Activated naive CD8-positive, alpha-beta T cell treated with anti-CD3 and anti-CD28 coated beads, Interleukin-2, amount 10 ng/mL, durations not matched to agents 7 days and 5 days (primary cell): ENCODE measurements at regions not wholly inside any gene's neighbourhood (a gene's known extent, or its start where the extent isn't known, plus 50 kb on each side); places are given as distances from the start of the nearest gene placed in this dataset.
"Not testable (repeated sequence)": the region's sequence is repeated elsewhere in the genome, so short reads cannot be mapped to it uniquely, and the experiment has no call there.

Experiments used
- ATAC-seq: fragments of 150-1000 bp; cut with Tn5 transposase; one replicate; pipeline ENCODE4 v1.10.0; 2021; ENCODE audit warnings: low read depth, moderate library complexity
- POLR2A ChIA-PET: fragments of 350-600 bp; sonication (Branson Sonifier 250); formaldehyde crosslinking; loops from one replicate; lab custom pipeline; 2021; ENCODE audit warnings: antibody characterized with exemption; lab: Charles Lee
- DNase-seq: peaks from one replicate; pipeline ENCODE4 v3.0.0; 2021
- H3K27ac Mint-ChIP-seq: one replicate; pipeline ENCODE4 v1.8.0; 2022; ENCODE audit warnings: mild to moderate bottlenecking, mixed read lengths
- H3K27me3 Mint-ChIP-seq: one replicate; pipeline ENCODE4 v1.8.0; 2022; ENCODE audit warnings: mild to moderate bottlenecking, moderate library complexity, mixed read lengths
- H3K36me3 Mint-ChIP-seq: one replicate; pipeline ENCODE4 v1.8.0; 2021; ENCODE audit warnings: mild to moderate bottlenecking, mixed read lengths
- H3K4me1 Mint-ChIP-seq: one replicate; pipeline ENCODE4 v1.8.0; 2021; ENCODE audit warnings: mixed read lengths
- H3K4me3 Mint-ChIP-seq: one replicate; pipeline ENCODE4 v1.8.0; 2022; ENCODE audit warnings: mild to moderate bottlenecking, moderate library complexity, mixed read lengths
- H3K9me3 Mint-ChIP-seq: one replicate; pipeline ENCODE4 v1.8.0; 2021; ENCODE audit warnings: mixed read lengths

- Mint-ChIP-seq H3K4me1 (no peaks in the 10 kb centered on the region), H3K4me3 (no peak overlapping the region), H3K27ac (no peak overlapping the region), H3K9me3 (no peaks in the 10 kb centered on the region), H3K36me3 (no peaks in the 10 kb centered on the region), H3K27me3 (no peaks in the 10 kb centered on the region)
- no peak for DNase-seq
- ATAC-seq: no peak
- POLR2A ChIA-PET: no interaction called here
Observed at GRCh38 chr1:196007763-196008162, 600.5 kb downstream of the KCNT2 start.

GRCh38 chr1:196005426-196005825, 602.8 kb downstream of the KCNT2 start:
- H3K4me3 Mint-ChIP-seq: no peak overlapping the region
- POLR2A ChIA-PET: no interaction called here

DNA sequence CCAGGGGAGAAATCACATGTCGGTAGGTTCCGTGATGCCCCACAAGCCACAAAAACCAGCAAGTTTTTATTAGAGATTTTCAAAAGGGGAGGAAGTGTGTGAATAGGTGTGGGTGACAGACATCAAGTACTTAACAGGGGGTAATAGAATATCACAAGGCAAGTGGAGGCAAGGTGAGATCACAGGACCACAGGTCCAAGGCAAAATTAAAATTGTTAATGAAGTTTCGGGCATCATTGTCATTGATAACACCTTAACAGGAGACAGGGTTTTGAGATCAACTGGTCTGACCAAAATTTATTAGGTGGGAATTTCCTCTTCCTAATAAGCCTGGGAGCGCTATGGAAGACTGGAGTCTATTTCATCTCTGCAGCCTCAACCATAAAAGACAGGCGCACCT, 603.9 kb downstream of the KCNT2 start:
- H3K27me3 Mint-ChIP-seq, ATAC-seq, H3K4me3 Mint-ChIP-seq, H3K9me3 Mint-ChIP-seq, H3K4me1 Mint-ChIP-seq, H3K27ac Mint-ChIP-seq, DNase-seq, H3K36me3 Mint-ChIP-seq, POLR2A ChIA-PET: not testable (repeated sequence)

More at GRCh38 chr1:196005426-196005825, 602.8 kb downstream of the KCNT2 start:
- ATAC-seq (no peak), DNase-seq (no peak)
- Mint-ChIP-seq H3K4me1 (no peaks in the 10 kb centered on the region), H3K36me3 (no peaks in the 10 kb centered on the region), H3K9me3 (no peaks in the 10 kb centered on the region), H3K27me3 (no peaks in the 10 kb centered on the region), H3K27ac (no peak overlapping the region)

DNA sequence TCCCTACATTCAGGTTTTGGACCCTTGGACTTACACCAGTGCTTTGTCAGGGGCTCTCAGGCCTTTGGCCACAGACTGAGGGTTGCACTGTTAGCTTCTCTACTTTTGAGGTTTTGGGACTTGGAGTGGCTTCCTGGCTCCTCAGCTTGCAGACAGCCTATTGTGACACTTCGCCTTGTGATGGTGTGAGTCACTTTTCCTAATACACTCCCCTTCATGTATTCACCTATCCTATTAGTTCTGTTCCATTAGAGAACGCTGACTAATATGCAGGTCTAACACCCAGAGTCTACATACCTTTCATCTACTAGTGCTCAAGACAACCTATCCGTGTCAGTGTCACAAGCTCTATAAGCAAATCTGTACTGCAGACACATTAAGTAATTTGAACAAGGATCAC, 605.3 kb downstream of the KCNT2 start:
- H3K27me3 Mint-ChIP-seq: no peaks in the 10 kb centered on the region
- no peaks in the 10 kb centered on the region for H3K4me1 Mint-ChIP-seq
- POLR2A ChIA-PET: no interaction called here
- no peak for DNase-seq
- H3K27ac Mint-ChIP-seq: no peak overlapping the region
- peaks cover 2% of the 10 kb centered on the region for H3K9me3 Mint-ChIP-seq
- ATAC-seq: no peak
- H3K4me3 Mint-ChIP-seq: no peak overlapping the region
- H3K36me3 Mint-ChIP-seq: no peaks in the 10 kb centered on the region

- H3K27me3 Mint-ChIP-seq, H3K36me3 Mint-ChIP-seq, ATAC-seq, DNase-seq, H3K4me1 Mint-ChIP-seq, H3K4me3 Mint-ChIP-seq, POLR2A ChIA-PET, H3K27ac Mint-ChIP-seq, H3K9me3 Mint-ChIP-seq: not testable (repeated sequence)
Observed at GRCh38 chr1:196002296-196002695, 605.9 kb downstream of the KCNT2 start.

DNA sequence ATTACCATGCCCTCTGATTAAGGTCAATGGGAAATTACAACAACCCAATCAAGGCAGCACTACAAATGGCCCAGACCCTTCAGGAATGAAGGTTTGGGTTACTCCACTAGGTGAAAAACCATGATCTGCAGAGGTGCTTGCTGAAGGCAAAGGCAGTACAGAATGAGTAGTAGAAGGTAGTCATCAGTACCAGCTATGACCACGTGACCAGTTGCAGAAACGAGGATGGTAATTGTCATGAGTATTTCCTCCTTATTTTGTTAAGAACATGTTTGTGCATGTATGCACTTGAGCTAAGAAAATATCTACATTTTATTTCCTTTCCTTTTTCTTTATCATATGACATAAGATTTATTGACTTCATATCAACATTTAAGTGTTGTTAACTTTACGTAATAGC, 607.1 kb downstream of the KCNT2 start:
- ATAC-seq: no peak
- Mint-ChIP-seq H3K27ac (no peak overlapping the region), H3K4me1 (no peaks in the 10 kb centered on the region), H3K27me3 (no peaks in the 10 kb centered on the region), H3K4me3 (no peak overlapping the region), H3K36me3 (no peaks in the 10 kb centered on the region), H3K9me3 (peaks cover 2% of the 10 kb centered on the region)
- POLR2A ChIA-PET: no interaction called here
- no peak for DNase-seq

DNA sequence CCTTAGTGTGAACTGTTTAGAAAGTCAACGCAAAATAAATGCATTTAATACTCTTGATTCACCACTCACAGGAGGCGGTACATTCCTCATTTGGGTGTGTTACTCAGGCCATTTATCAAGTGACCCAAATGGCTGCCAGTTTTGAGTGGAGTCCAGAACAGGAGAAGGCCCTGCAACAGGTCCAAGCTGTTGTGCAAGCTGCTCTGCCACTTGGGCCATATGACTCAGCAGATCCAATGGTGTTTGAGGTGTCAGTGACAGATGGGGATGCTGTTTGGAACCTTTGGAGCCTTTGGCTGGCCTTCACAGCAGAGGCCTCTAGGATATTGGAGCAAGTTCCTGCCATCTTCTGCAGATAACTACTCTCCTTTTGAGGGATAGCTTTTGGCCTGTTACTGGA, 609.2 kb downstream of the KCNT2 start:
- Mint-ChIP-seq H3K4me3 (no peak overlapping the region), H3K36me3 (no peaks in the 10 kb centered on the region), H3K9me3 (peaks cover 2% of the 10 kb centered on the region), H3K4me1 (no peaks in the 10 kb centered on the region), H3K27me3 (no peaks in the 10 kb centered on the region), H3K27ac (no peak overlapping the region)
- DNase-seq: no peak
- POLR2A ChIA-PET: no interaction called here
- no peak for ATAC-seq

DNA sequence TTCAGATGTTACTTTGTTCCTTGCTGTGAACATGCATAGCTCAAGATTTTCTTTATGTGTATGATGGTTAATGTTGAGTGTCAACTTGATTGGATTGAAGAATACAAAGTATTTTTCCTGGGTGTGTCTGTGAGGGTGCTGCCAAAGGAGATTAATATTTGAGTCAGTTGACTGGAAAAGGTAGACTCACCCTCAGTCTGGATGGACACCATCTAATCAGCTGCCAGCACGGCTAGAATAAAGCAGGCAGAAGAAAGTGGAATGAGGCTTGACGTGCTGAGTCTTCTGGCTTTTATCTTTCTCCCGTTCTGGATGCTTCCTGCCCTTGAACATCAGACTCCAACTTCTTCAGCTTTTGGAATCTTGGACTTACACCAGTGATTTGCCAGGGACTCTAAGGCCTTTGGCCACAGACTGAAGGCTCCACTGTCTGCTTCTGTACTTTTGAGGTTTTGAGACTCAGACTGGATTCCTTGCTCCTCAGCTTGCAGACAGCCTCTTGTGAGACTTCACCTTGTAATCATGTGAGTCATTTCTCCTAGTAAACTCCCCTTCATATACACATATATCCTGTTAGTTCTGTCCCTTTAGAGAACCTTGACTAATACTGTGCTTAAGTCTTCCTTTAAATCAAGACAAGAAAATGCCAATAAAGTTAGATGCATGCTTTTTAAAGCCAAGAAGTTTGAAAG, 626.6 kb downstream of the KCNT2 start:
- no peaks in the 10 kb centered on the region for H3K36me3 Mint-ChIP-seq
- POLR2A ChIA-PET: no interaction called here
- H3K27me3 Mint-ChIP-seq: no peaks in the 10 kb centered on the region
- no peaks in the 10 kb centered on the region for H3K9me3 Mint-ChIP-seq
- H3K27ac Mint-ChIP-seq: no peak overlapping the region
- no peak overlapping the region for H3K4me3 Mint-ChIP-seq
- no peaks in the 10 kb centered on the region for H3K4me1 Mint-ChIP-seq
- DNase-seq (no peak), ATAC-seq (no peak)

GRCh38 chr1:195979646-195980045, 628.6 kb downstream of the KCNT2 start:
- ATAC-seq: no peak
- no peaks in the 10 kb centered on the region for H3K36me3 Mint-ChIP-seq

GRCh38 chr1:195973311-195973904, 634.8 kb downstream of the KCNT2 start:
- no peaks in the 10 kb centered on the region for H3K4me1 Mint-ChIP-seq
- no peak for ATAC-seq
- POLR2A ChIA-PET: no interaction called here
- no peak for DNase-seq
- H3K27me3 Mint-ChIP-seq: no peaks in the 10 kb centered on the region
- H3K4me3 Mint-ChIP-seq: no peak overlapping the region
- no peaks in the 10 kb centered on the region for H3K36me3 Mint-ChIP-seq
- H3K9me3 Mint-ChIP-seq: no peaks in the 10 kb centered on the region
- no peak overlapping the region for H3K27ac Mint-ChIP-seq

More at GRCh38 chr1:195979646-195980045, 628.6 kb downstream of the KCNT2 start:
- POLR2A ChIA-PET: no interaction called here
- DNase-seq: no peak
- H3K4me1 Mint-ChIP-seq: no peaks in the 10 kb centered on the region
- H3K9me3 Mint-ChIP-seq: no peaks in the 10 kb centered on the region
- no peaks in the 10 kb centered on the region for H3K27me3 Mint-ChIP-seq
- H3K27ac Mint-ChIP-seq: no peak overlapping the region
- H3K4me3 Mint-ChIP-seq: no peak overlapping the region

DNA sequence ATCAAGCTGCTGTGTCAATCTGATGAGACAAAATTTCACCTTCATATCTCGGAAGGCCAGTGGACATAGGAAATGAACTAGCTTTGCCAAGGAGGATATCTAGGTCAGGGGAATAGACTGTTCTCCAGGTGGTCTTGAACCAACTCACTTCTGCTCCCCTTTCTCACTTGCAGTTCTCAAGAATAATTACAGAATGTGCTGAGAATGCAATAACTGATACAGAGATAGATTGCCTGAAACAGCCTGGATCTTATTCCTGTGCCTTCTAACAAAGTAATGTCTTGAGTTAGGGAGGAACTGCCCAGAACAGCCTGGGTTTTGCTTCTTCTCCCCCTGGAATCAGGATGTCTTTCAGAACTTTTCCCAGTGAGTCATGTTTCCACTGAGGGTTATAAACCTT, 636.7 kb downstream of the KCNT2 start:
- Mint-ChIP-seq H3K4me1 (no peaks in the 10 kb centered on the region), H3K27ac (no peak overlapping the region), H3K36me3 (no peaks in the 10 kb centered on the region), H3K9me3 (no peaks in the 10 kb centered on the region), H3K4me3 (no peak overlapping the region), H3K27me3 (no peaks in the 10 kb centered on the region)
- ATAC-seq (no peak), DNase-seq (no peak)
- POLR2A ChIA-PET: no interaction called here

GRCh38 chr1:195970209-195970608, 638.0 kb downstream of the KCNT2 start:
- no peak overlapping the region for H3K27ac Mint-ChIP-seq
- H3K4me3 Mint-ChIP-seq: no peak overlapping the region
- POLR2A ChIA-PET: no interaction called here
- no peaks in the 10 kb centered on the region for H3K4me1 Mint-ChIP-seq
- DNase-seq (no peak), ATAC-seq (no peak)
- no peaks in the 10 kb centered on the region for H3K27me3 Mint-ChIP-seq
- H3K9me3 Mint-ChIP-seq: no peaks in the 10 kb centered on the region
- H3K36me3 Mint-ChIP-seq: no peaks in the 10 kb centered on the region

GRCh38 chr1:195965475-195965874, 642.8 kb downstream of the KCNT2 start:
- H3K4me3 Mint-ChIP-seq: no peak overlapping the region
- H3K27me3 Mint-ChIP-seq: no peaks in the 10 kb centered on the region
- ATAC-seq: no peak

DNA sequence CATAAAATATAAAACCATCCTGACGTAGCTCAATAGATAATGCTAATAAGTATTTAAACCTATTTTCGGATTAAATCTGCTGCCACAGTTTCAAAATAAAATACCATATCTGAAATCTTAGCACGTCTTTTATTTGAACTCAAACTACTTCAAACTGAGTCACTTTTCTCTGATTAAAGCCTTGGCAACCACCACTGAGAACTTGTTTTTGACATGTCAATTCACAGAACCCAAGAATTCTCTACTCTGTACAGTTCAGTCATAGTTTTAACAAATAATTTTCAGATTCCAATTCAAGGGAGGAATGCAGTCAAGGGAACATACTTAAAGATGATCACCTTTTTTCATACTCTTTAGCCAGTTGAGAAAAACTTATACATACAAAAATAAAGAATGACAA, 643.2 kb downstream of the KCNT2 start:
- no peak for ATAC-seq
- POLR2A ChIA-PET: no interaction called here
- H3K4me1 Mint-ChIP-seq: no peaks in the 10 kb centered on the region
- H3K4me3 Mint-ChIP-seq: no peak overlapping the region
- DNase-seq: no peak
- H3K9me3 Mint-ChIP-seq: no peaks in the 10 kb centered on the region
- no peaks in the 10 kb centered on the region for H3K27me3 Mint-ChIP-seq
- H3K27ac Mint-ChIP-seq: no peak overlapping the region
- H3K36me3 Mint-ChIP-seq: no peaks in the 10 kb centered on the region

More at GRCh38 chr1:195965475-195965874, 642.8 kb downstream of the KCNT2 start:
- Mint-ChIP-seq H3K9me3 (no peaks in the 10 kb centered on the region), H3K4me1 (no peaks in the 10 kb centered on the region), H3K36me3 (no peaks in the 10 kb centered on the region), H3K27ac (no peak overlapping the region)
- POLR2A ChIA-PET: no interaction called here
- DNase-seq: no peak
